ENCODE measurements at regions not wholly inside any gene's neighbourhood (a gene's known extent, or its start where the extent isn't known, plus 50 kb on each side); places are given as distances from the start of the nearest gene placed in this dataset.
A peak's percentile ranks its signal among the peaks of the same experiment; 100 is the strongest.
"Not testable (repeated sequence)": the region's sequence is repeated elsewhere in the genome, so short reads cannot be mapped to it uniquely, and the experiment has no call there.

- peaks cover 12% of the 10 kb centered on the region for H3K4me1 Mint-ChIP-seq
- no peak for DNase-seq
- H3K4me3 Mint-ChIP-seq, result no peak overlapping the region
- H3K27me3 Mint-ChIP-seq (ENCODE audit: low read depth, poor library complexity), result peaks cover 3% of the 10 kb centered on the region
- H3K36me3 Mint-ChIP-seq (ENCODE audit: low read depth), result no peaks in the 10 kb centered on the region
- no peaks in the 10 kb centered on the region for H3K9me3 Mint-ChIP-seq
- TF ChIP-seq CTCF (IDR thresholded peaks at IDR 0.05), result no peak
- H3K27ac Mint-ChIP-seq, result peak overlapping the region; percentile 86
Observed at GRCh38 chr4:105061136-105061696, 85.5 kb upstream of the TET2 start.

GRCh38 chr4:105061731-105062130 is 84.9 kb upstream of the TET2 start:
- TF ChIP-seq CTCF (IDR thresholded peaks at IDR 0.05), result no peak
- DNase-seq, result no peak
- no peak overlapping the region for H3K4me3 Mint-ChIP-seq
- H3K27ac Mint-ChIP-seq, result no peak overlapping the region
- H3K27me3 Mint-ChIP-seq (ENCODE audit: low read depth, poor library complexity), result peaks cover 3% of the 10 kb centered on the region
- H3K4me1 Mint-ChIP-seq, result peaks cover 12% of the 10 kb centered on the region
- H3K36me3 Mint-ChIP-seq (ENCODE audit: low read depth), result no peaks in the 10 kb centered on the region
- H3K9me3 Mint-ChIP-seq, result no peaks in the 10 kb centered on the region

GRCh38 chr4:105066401-105066800 is 80.3 kb upstream of the TET2 start:
- no peaks in the 10 kb centered on the region for H3K27me3 Mint-ChIP-seq (ENCODE audit: low read depth, poor library complexity)
- no peak overlapping the region for H3K4me3 Mint-ChIP-seq
- no peak for TF ChIP-seq CTCF (IDR thresholded peaks at IDR 0.05)
- no peak for DNase-seq
- H3K4me1 Mint-ChIP-seq, result peaks cover 1% of the 10 kb centered on the region
- H3K9me3 Mint-ChIP-seq, result no peaks in the 10 kb centered on the region
- no peak overlapping the region for H3K27ac Mint-ChIP-seq
- H3K36me3 Mint-ChIP-seq (ENCODE audit: low read depth), result no peaks in the 10 kb centered on the region

GRCh38 chr4:105067431-105067830 is 79.2 kb upstream of the TET2 start:
- no peak for DNase-seq
- Mint-ChIP-seq H3K9me3 (no peaks in the 10 kb centered on the region), H3K4me3 (no peak overlapping the region), H3K4me1 (no peaks in the 10 kb centered on the region), H3K36me3 (ENCODE audit: low read depth) (no peaks in the 10 kb centered on the region), H3K27ac (no peak overlapping the region), H3K27me3 (ENCODE audit: low read depth, poor library complexity) (no peaks in the 10 kb centered on the region)
- no peak for TF ChIP-seq CTCF (IDR thresholded peaks at IDR 0.05)

- no peak overlapping the region for H3K4me3 Mint-ChIP-seq
- no peaks in the 10 kb centered on the region for H3K27me3 Mint-ChIP-seq (ENCODE audit: low read depth, poor library complexity)
- TF ChIP-seq CTCF (IDR thresholded peaks at IDR 0.05), result no peak
- H3K4me1 Mint-ChIP-seq, result no peaks in the 10 kb centered on the region
- H3K9me3 Mint-ChIP-seq, result no peaks in the 10 kb centered on the region
- no peak for DNase-seq
- no peaks in the 10 kb centered on the region for H3K36me3 Mint-ChIP-seq (ENCODE audit: low read depth)
- no peak overlapping the region for H3K27ac Mint-ChIP-seq
Observed at GRCh38 chr4:105067946-105068345, 78.7 kb upstream of the TET2 start.

- Mint-ChIP-seq H3K9me3 (no peaks in the 10 kb centered on the region), H3K4me1 (no peaks in the 10 kb centered on the region), H3K27ac (no peak overlapping the region), H3K4me3 (no peak overlapping the region), H3K36me3 (ENCODE audit: low read depth) (no peaks in the 10 kb centered on the region), H3K27me3 (ENCODE audit: low read depth, poor library complexity) (no peaks in the 10 kb centered on the region)
- no peak for TF ChIP-seq CTCF (IDR thresholded peaks at IDR 0.05)
- no peak for DNase-seq
Observed at GRCh38 chr4:105068516-105068915, 78.2 kb upstream of the TET2 start.

GRCh38 chr4:105072095-105072494 is 74.6 kb upstream of the TET2 start:
- not testable (repeated sequence) for DNase-seq; H3K4me3 Mint-ChIP-seq; H3K27me3 Mint-ChIP-seq (ENCODE audit: low read depth, poor library complexity); H3K9me3 Mint-ChIP-seq; H3K4me1 Mint-ChIP-seq; H3K36me3 Mint-ChIP-seq (ENCODE audit: low read depth); H3K27ac Mint-ChIP-seq
